Ramos (cell line): ENCODE measurements at regions not wholly inside any gene's neighbourhood (a gene's known extent, or its start where the extent isn't known, plus 50 kb on each side); places are given as distances from the start of the nearest gene placed in this dataset.
"Not testable (repeated sequence)": the region's sequence is repeated elsewhere in the genome, so short reads cannot be mapped to it uniquely, and the experiment has no call there.

Source experiments
- in situ Hi-C: fragments of 300-500 bp; cut with MboI; formaldehyde crosslinking; loops from one replicate; pipeline ENCODE4 v1.14.3; 2022; ENCODE audit warnings: low sequenced_read_pairs; ENCODE audit not compliant: unreplicated experiment

DNA sequence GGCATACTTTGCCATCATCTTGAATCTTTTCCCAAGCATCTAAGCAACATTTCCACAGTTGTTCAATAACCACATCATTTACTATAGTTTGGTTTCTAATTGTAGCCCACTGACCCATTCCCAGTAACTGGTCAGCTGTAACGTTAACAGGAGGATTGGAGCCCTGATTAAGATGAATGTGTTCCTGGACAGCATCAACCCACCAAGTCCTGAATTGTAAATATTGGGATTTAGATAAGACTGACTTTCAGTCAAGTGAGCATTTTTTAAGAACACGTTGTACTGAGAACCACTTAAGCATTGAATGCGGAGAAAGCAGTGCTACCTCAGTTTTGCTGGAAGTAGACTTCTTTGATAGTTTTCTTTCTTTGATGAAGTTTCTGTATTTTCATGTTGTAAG lies 53.3 kb upstream of the ARL4D start:
- in situ Hi-C loops, result not testable (repeated sequence)

- in situ Hi-C loops, result no loop called here
Measured at GRCh38 chr17:43344685-43345084, 54.1 kb upstream of the ARL4D start.

DNA sequence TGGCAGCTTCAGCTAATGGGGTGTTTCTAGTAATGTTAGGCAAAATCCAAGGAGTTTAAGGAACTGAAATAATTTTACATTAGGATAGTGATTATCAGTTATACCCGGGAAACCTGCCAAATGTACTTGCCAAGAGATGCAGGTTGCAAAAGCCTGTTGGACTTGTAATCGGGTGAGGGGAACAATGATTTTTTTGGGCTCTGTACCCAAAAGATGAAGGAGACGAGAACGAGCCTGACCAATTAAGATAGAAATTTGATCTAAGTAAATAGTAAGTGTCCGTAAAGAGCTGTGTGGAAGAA lies 56.3 kb upstream of the ARL4D start:
- in situ Hi-C loops, result no loop called here

- in situ Hi-C loops, result no loop called here
Measured at GRCh38 chr17:43341715-43342588, 56.8 kb upstream of the ARL4D start.

DNA sequence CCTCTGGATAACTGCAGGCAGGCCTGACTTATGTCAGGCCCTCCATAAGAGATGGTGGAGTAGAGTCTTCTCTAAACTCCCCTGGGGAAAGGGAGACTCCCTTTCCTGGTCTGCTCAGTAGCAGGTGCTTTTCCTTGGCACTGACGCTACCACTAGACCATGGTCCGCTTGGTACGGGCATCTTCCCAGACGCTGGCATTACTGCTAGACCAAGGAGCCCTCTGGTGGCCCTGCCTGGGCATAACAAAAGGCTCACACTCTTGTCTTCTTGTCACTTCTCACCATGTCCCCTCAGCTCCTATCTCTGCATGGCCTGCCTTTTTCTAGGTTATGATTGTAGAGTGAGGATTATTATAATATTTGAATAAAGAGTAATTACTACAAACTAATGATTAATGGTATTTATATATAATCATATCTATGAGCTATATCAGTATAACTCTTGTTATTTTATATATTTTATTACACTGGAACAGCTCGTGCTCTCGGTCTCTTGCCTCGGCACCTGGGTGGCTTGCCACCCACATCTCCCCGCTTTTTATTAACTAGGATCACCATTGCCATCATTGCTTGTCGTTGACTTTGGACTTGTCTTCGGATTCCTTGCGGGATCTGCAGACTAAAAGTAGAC lies 59.8 kb upstream of the ARL4D start:
- in situ Hi-C loops, result loop anchor here (5.0 kb wide), 1 partner anchor 337 kb away; no protein-coding TSS in a partner anchor

DNA sequence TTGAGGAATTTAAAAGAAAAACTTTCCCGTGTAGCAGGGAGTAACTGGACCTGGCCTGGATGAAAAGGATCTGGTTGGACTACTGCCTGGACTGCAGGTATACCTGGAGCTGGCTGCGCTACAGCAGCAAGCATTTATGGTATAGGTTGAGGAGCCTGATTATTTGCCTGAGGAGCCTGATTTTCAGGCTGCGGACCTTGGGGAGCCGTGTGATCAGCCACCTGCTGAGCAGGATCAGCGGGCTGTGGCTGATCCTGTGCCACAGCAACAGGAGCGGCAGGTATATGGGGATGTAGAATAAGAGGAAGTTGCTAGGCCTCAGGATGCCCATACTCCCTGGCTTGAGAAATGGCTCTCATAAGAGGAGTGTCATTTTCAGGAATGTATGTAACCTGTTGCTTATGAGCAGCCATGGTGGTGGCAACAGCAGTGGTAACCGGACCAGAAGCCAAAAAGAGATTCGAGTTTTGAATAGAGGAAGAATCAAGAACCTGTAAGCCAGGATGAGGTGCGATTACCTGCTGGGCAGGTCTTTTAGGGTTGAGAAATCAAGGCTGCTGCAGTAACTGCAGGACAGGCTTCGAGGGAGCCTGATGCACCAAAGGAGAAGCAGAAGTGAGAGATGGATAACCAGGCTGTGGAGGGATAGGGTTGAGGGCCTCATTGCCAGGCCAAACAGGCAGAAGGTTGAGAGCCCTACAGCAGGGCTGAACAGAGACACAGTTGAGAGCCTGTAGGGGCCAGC lies 60.9 kb upstream of the ARL4D start:
- in situ Hi-C loops, result loop anchor here (5.0 kb wide), 1 partner anchor 336 kb away; no protein-coding TSS in a partner anchor

GRCh38 chr17:43334738-43335402 lies 63.9 kb upstream of the ARL4D start:
- in situ Hi-C loops, result loop anchor here (5.0 kb wide), 1 partner anchor 333 kb away; no protein-coding TSS in a partner anchor

GRCh38 chr17:43333433-43333943 lies 65.3 kb upstream of the ARL4D start:
- in situ Hi-C loops, result no loop called here

GRCh38 chr17:43332230-43332629 lies 66.6 kb upstream of the ARL4D start:
- in situ Hi-C loops, result no loop called here

DNA sequence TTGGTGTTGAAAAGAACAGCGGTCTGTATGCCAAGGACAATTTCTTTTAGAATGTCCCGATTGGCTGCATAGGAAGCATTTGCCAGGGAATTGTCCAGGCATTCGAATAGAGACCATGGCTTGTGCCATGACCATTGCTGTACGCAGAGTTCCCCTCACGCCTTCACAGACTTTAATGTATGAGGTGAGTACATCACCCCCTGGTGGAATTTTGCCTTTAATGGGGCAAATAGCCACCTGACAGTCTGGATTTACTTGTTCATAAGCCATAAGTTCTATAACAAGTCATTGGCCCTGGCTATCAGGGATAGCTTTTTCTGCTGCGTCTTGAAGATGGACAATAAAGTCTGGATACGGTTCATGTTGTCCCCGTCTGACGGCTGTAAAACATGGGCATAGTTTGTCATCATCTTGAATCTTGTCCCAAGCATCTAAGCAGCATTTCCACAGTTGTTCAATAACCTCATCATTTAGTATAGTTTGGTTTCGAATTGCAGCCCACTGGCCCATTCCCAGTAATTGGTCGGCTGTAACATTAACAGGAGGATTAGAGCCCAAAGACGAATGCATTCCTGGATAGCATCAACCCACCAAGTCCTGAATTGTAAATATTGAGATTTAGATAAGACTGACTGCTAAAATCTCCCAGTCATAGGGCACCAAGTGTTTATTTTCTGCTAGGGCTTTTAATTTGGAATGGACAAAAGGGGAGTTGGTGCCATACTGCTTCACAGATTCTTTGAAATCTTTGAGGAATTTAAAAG lies 67.7 kb upstream of the ARL4D start:
- in situ Hi-C loops, result no loop called here

DNA sequence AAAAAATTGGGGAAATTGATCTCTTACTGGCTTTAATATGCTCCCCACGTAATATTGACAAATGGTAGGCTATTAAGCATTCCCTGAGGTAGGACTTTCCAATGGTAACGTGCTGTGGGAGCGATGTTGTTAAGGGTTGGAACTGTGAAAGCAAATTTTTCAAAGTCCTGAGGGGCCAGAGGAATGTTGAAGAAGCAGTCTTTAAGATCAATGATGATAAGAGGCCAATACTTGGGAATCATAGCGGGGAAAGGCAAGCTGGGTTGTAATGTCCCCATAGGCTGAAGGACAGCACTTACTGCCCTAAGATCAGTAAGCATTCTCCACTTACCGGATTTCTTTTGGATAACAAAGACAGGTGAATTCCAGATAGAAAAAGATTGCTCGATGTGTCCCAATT lies 69.6 kb upstream of the ARL4D start:
- in situ Hi-C loops, result no loop called here

- in situ Hi-C loops, result no loop called here
Measured at GRCh38 chr17:43328650-43329049, 70.1 kb upstream of the ARL4D start.

DNA sequence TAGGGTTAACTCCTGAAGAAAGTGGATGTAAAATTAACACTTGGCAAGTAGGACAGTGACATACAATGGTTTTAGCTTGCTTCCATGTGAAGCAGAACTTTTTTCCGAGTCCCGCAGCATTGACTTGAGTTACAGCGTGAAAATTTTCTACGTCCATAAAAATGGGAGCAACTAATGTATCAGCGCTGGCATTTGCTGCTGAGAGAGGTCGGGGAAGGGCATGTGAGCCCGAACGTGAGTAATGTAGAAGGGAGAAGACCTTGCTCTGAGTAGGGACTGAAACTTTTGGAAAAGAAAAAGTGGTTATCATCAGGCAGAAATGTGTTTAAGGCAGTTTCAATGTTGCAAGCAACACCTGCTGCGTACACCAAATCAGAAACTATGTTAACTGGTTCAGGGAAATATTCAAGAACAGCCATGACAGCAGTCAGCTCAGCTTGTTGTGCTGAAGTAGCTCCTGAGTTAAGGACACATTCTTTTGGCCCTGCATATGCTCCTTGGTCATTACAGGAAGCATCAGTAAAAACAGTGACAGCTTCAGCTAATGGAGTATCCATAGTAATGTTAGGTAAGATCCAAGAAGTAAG lies 70.9 kb upstream of the ARL4D start:
- in situ Hi-C loops, result no loop called here

DNA sequence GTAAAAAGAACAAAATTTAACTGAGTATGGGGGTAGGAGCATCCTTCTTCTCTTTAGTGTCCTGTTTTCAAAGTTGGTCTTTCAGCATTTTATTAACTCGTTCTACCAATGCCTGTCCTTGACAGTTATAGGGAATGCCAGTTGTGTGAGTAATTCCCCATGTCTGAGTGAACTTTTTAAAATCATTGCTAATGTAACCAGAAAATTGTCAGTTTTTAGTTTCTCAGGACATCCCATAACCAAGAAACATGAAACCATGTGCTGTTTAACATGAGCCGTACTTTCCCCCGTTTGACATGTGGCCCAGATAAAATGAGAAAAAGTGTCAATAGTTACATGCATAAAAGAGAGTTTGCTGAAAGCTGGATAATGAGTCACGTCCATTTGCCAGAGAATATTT lies 71.4 kb upstream of the ARL4D start:
- in situ Hi-C loops, result no loop called here

GRCh38 chr17:43326490-43327275 lies 72.1 kb upstream of the ARL4D start:
- in situ Hi-C loops, result no loop called here

DNA sequence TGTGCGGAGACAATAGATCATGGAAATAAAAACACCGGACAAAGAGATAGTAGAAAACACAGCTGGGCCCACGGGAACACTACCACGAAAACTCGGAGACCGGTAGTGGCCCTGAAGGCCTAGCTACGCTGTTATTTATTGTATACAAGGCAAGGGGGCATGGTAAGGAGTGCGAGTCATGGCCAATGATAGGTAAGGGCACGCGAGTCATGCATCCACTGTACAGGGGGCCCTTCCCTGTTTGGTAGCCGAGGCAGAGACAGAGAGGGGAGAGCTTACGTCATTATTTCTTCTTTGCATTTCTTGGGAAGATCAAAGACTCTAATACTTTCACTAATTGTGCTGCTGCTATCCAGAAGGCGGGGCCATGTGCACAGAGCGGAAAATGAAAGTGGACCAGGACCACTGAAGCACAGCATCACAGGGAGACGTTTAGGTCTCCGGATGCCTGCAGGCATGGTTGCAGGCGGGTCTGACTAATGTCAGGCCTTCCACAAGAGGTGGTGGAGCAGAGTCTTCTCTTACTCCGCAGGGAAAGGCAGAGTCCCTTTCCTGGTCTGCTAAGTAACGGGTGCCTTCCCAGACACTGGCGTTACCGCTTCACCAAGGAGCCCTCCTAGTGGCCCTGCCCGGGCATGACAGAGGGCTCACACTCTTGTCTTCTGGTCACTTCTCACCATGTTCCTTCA lies 74.4 kb upstream of the ARL4D start:
- in situ Hi-C loops, result loop anchor here (5.0 to 25.0 kb wide), 2 partner anchors 107 to 612 kb away; no protein-coding TSS in a partner anchor

DNA sequence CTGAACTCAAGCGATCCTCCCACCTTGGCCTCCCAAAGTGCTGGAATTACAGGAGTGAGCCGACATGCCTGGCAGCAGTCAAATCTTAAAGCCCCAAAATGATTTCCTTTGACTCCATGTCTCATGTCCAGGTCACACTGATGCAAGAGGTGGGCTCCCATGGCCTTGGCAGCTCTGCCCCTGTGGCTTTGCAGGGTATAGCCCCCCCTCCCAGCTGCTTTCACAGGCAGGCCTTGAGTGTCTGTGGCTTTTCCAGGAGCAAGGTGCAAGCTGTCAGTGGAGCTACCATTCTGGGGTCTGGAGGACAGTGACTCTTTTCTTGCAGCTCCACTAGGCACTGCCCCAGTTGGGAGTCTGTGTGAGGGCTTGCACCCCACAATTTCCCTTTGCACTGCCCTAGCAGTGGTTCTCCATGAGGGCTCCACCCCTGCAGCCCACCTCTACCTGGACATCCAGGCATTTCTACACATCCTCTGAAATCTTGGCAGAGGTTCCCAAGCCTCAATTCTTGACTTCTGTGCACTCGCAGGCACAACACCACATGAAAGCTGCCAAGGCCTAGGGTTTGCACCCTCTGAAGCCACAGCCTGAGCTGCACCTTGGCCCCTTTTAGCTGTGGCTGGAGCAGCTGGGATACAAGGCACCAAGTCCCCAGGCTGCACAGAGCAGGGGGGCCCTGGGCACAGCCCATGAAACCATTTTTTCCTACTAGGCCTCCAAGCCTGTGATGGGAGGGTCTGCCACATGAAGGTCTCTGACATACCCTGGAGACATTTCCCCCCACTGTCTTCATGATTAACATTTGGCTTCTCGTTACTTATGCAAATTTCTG lies 79.3 kb upstream of the ARL4D start:
- in situ Hi-C loops, result loop anchor here (5.0 to 25.0 kb wide), 2 partner anchors 102 to 607 kb away; no protein-coding TSS in a partner anchor
